HepG2 (cell line): ENCODE measurements at regions not wholly inside any gene's neighbourhood (a gene's known extent, or its start where the extent isn't known, plus 50 kb on each side); places are given as distances from the start of the nearest gene placed in this dataset.
"Not testable (repeated sequence)": the region's sequence is repeated elsewhere in the genome, so short reads cannot be mapped to it uniquely, and the experiment has no call there.

Source experiments
- ATAC-seq: fragments of 200-7000 bp; cut with Tn5 transposase; 3 replicates; pipeline ENCODE4 v1.9.1; 2020; ENCODE audit warnings: mild to moderate bottlenecking, moderate library complexity
- BruUV-seq: library from RNA; stranded (reverse); fragments of 400-500 nt; replicated peaks from 2 replicates; lab custom pipeline; 2021; lab: Mats Ljungman, UMichigan
- CTCF ChIA-PET: fragments of 300-600 bp; formaldehyde crosslinking; extraction: SDS; loops from one replicate; lab custom pipeline; 2021; ENCODE audit warnings: low total read pairs, inconsistent platforms, low intra/inter-chr PET ratio; lab: Yijun Ruan, JAX
- POLR2A ChIA-PET: fragments of 350-600 bp; sonication (Branson Sonifier 250); formaldehyde crosslinking; loops from one replicate; lab custom pipeline; 2020; ENCODE audit warnings: antibody characterized with exemption, inconsistent platforms; lab: Yijun Ruan, JAX
- DNase-seq: peaks from one replicate; pipeline ENCODE4 v3.0.0-alpha.2; 2015; ENCODE audit warnings: low spot score
- FAIRE-seq: peaks from 3 replicates; lab custom pipeline; 2011; peaks lifted over from hg19 to GRCh38; lab: Jason Lieb, UNC
- H2AFZ ChIP-seq: one replicate; pipeline ENCODE4 v1.6.1; 2011; ENCODE audit warnings: low read length, inconsistent platforms
- H3K27ac ChIP-seq: fragments of 300-600 bp; 3 replicates; pipeline ENCODE4 v1.8.0; 2011; ENCODE audit warnings: mixed run types, mild to moderate bottlenecking, mixed read lengths, low read length, inconsistent platforms; ENCODE audit not compliant: insufficient read depth; ENCODE audit errors: extremely low read length
- H3K27me3 ChIP-seq, 2 experiments: fragments of 200-600 bp in 1 of 2; 2 replicates in 1 of 2; 3 replicates in 1 of 2; pipeline versions ENCODE4 v1.6.0 to v1.8.0; 2011; ENCODE audit warnings: low read length in 2 of 2, mild to moderate bottlenecking in 2 of 2, moderate library complexity in 2 of 2, inconsistent platforms in 1 of 2; ENCODE audit not compliant: insufficient read depth in 2 of 2, control insufficient read depth in 1 of 2
- H3K36me3 ChIP-seq, 2 experiments: fragments of 200-600 bp in 1 of 2; replicated peaks in 1 of 2; 2 replicates in 1 of 2; 3 replicates in 1 of 2; pipeline versions ENCODE4 v1.5.1 to v1.8.0; 2011; ENCODE audit warnings: low read length in 2 of 2, inconsistent platforms in 1 of 2; ENCODE audit not compliant: insufficient read depth in 2 of 2, control insufficient read depth in 1 of 2
- H3K4me1 ChIP-seq: 2 replicates; pipeline ENCODE4 v1.5.1; 2012; ENCODE audit warnings: low read length, inconsistent platforms; ENCODE audit not compliant: insufficient read depth
- H3K4me2 ChIP-seq: 2 replicates; pipeline ENCODE4 v1.6.0; 2011; ENCODE audit warnings: low read depth, low read length, inconsistent platforms
- H3K4me3 ChIP-seq, 3 experiments: fragments of 200-600 bp in 1 of 3; sonication (generic), shearing (Covaris generic) in 1 of 3; replicated peaks in 1 of 3; 2 replicates each; pipeline ENCODE4 v1.5.1; 2011 to 2016; ENCODE audit warnings: low read length in 3 of 3, inconsistent platforms in 2 of 3, low read depth in 2 of 3, mild to moderate bottlenecking in 2 of 3, control low read depth in 1 of 3, mixed read lengths in 1 of 3; ENCODE audit not compliant: insufficient read depth in 1 of 3
- H3K79me2 ChIP-seq: one replicate; pipeline ENCODE4 v1.6.1; 2011; ENCODE audit warnings: low read length, inconsistent platforms; ENCODE audit not compliant: insufficient read depth
- H3K9ac ChIP-seq: 2 replicates; pipeline ENCODE4 v1.6.0; 2011; ENCODE audit warnings: mild to moderate bottlenecking, low read depth, low read length, inconsistent platforms; ENCODE audit not compliant: insufficient read depth
- H3K9me3 ChIP-seq: 2 replicates; pipeline ENCODE4 v1.5.1; 2012; ENCODE audit warnings: mild to moderate bottlenecking, low read length
- H4K20me1 ChIP-seq: 2 replicates; pipeline ENCODE4 v1.6.0; 2011; ENCODE audit warnings: inconsistent platforms, mild to moderate bottlenecking, low read length, moderate library complexity; ENCODE audit not compliant: insufficient read depth
- ATF1 ChIP-seq: IDR thresholded peaks from 2 replicates; pipeline ENCODE4 v1.6.1; 2016; ENCODE audit warnings: mild to moderate bottlenecking, control low read depth
- FOXK1 ChIP-seq: sonication (generic); formaldehyde crosslinking; IDR thresholded peaks from 2 replicates; pipeline ENCODE4 v1.4.0; 2020; ENCODE audit warnings: low read depth, missing genetic modification reagents, borderline replicate concordance
- PTBP1 ChIP-seq: fragments of 200-400 bp; formaldehyde crosslinking; IDR thresholded peaks from 2 replicates; pipeline ENCODE4 v1.6.1; 2018; ENCODE audit warnings: low read length, low read depth; ENCODE audit not compliant: poor library complexity, severe bottlenecking
- SAFB2 ChIP-seq: sonication (generic); formaldehyde crosslinking; IDR thresholded peaks from 2 replicates; pipeline ENCODE4 v1.5.1; 2020; ENCODE audit warnings: missing genetic modification reagents, low read depth, mild to moderate bottlenecking, borderline replicate concordance
- SNAPC2 ChIP-seq: sonication (generic); formaldehyde crosslinking; IDR thresholded peaks from 2 replicates; pipeline ENCODE4 v1.8.1; 2022; ENCODE audit warnings: mild to moderate bottlenecking, missing genetic modification reagents
- ZBTB38 ChIP-seq: sonication (generic); formaldehyde crosslinking; IDR thresholded peaks from 2 replicates; pipeline ENCODE4 v1.5.1; 2020; ENCODE audit warnings: mild to moderate bottlenecking, missing genetic modification reagents
- ZNF10 ChIP-seq: sonication (generic); formaldehyde crosslinking; IDR thresholded peaks from 2 replicates; pipeline ENCODE4 v1.4.0; 2020; ENCODE audit warnings: mild to moderate bottlenecking, low read depth, missing genetic modification reagents, borderline replicate concordance
- ZNF121 ChIP-seq: sonication (generic); formaldehyde crosslinking; IDR thresholded peaks from 2 replicates; pipeline ENCODE4 v1.5.0; 2020; ENCODE audit warnings: mild to moderate bottlenecking, missing genetic modification reagents
- ZNF317 ChIP-seq: sonication (generic); formaldehyde crosslinking; IDR thresholded peaks from 2 replicates; pipeline ENCODE4 v1.5.0; 2020; ENCODE audit warnings: mild to moderate bottlenecking, missing genetic modification reagents
- ZNF432 ChIP-seq: sonication (generic); formaldehyde crosslinking; IDR thresholded peaks from 2 replicates; pipeline ENCODE4 v1.5.0; 2020; ENCODE audit warnings: missing genetic modification reagents, mild to moderate bottlenecking, borderline replicate concordance
- ZNF562 ChIP-seq: sonication (generic); formaldehyde crosslinking; IDR thresholded peaks from 2 replicates; pipeline ENCODE4 v1.8.0; 2022; ENCODE audit warnings: missing genetic modification reagents, borderline replicate concordance
- ZNF652 ChIP-seq: IDR thresholded peaks from 2 replicates; pipeline ENCODE4 v1.6.1; 2016; ENCODE audit warnings: low read depth, borderline replicate concordance
- ZNF660 ChIP-seq: sonication (generic); formaldehyde crosslinking; IDR thresholded peaks from 2 replicates; pipeline ENCODE4 v1.5.1; 2020; ENCODE audit warnings: mild to moderate bottlenecking, low read depth, missing genetic modification reagents, borderline replicate concordance
- ZNF772 ChIP-seq: sonication (generic); formaldehyde crosslinking; IDR thresholded peaks from 2 replicates; pipeline ENCODE4 v1.5.0; 2020; ENCODE audit warnings: mild to moderate bottlenecking, missing genetic modification reagents
- ZSCAN31 ChIP-seq: sonication (generic); formaldehyde crosslinking; IDR thresholded peaks from 2 replicates; pipeline ENCODE4 v1.5.0; 2020; ENCODE audit warnings: low read depth, mild to moderate bottlenecking, missing genetic modification reagents
- WGBS: methylation state at CpG from one replicate; pipeline ENCODE4 v1.1.6; 2017; ENCODE audit warnings: low lambda C conversion rate; 5-methylcytosine and 5-hydroxymethylcytosine counted together
- in situ Hi-C: cut with HindIII; loops from 2 replicates; pipeline ENCODE4 v1.10.0; 2017; ENCODE audit warnings: low pct_unique_long_range_greater_than_20kb; ENCODE audit not compliant: extremely low pct_ligation_motif_present
- intact Hi-C: fragments of 100-400 bp; cut with micrococcal nuclease; formaldehyde crosslinking; loops from one replicate; pipeline ENCODE4 v1.10.0; 2022; ENCODE audit not compliant: unreplicated experiment
- TF ChIP-seq, protein P1 (sequence below): IDR thresholded peaks from 2 replicates; pipeline ENCODE4 v1.6.1; 2012; ENCODE audit warnings: inconsistent platforms
- TF ChIP-seq, protein P2 (sequence below): sonication (generic); formaldehyde crosslinking; IDR thresholded peaks from 2 replicates; pipeline ENCODE4 v1.5.0; 2020; ENCODE audit warnings: mild to moderate bottlenecking, missing genetic modification reagents, borderline replicate concordance

DNA sequence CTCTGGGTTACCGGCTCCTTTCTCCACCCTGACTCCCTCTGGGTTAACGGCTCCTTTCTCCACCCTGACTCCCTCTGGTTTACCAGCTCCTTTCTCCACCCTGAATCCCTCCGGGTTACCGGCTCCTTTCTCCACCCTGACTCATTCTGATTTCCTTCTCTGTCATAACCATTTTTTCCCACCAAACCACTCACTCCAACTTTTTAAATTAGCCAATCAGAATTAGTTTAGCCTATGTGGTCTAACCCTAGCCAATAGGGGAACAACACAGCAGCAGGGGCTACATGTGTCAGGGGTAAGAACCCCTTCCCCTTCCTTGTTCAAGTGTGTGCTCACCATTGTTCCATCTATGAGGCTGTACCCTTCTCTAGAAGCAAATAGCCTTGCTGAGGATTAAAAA, 98.4 kb upstream of the RBM19 start:
- Histone ChIP-seq H3K4me2 (no peak overlapping the region), H2AFZ (no peak overlapping the region), H3K36me3 (no peaks in the 10 kb centered on the region), H3K4me3 (no peak overlapping the region), H3K79me2 (no peaks in the 10 kb centered on the region), H3K9me3 (no peaks in the 10 kb centered on the region), H3K27me3 (peaks cover 0 to 3% of the 10 kb centered on the region in 2 experiments; a peak in 1 of 5 replicates), H4K20me1 (no peaks in the 10 kb centered on the region), H3K27ac (no peak overlapping the region), H3K4me1 (no peaks in the 10 kb centered on the region), H3K9ac (no peak overlapping the region)
- intact Hi-C loops (no loop called here), in situ Hi-C loops (no loop called here)
- ChIA-PET CTCF (no interaction called here), POLR2A (no interaction called here)
- no peak for TF ChIP-seq FOXK1 (CRISPR knock-in tag)
- no peak for TF ChIP-seq SAFB2
- no peak for TF ChIP-seq ZBTB38
- TF ChIP-seq, protein P1, sequence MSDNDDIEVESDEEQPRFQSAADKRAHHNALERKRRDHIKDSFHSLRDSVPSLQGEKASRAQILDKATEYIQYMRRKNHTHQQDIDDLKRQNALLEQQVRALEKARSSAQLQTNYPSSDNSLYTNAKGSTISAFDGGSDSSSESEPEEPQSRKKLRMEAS = no peak
- no peak for TF ChIP-seq ZNF432
- TF ChIP-seq, protein P2, sequence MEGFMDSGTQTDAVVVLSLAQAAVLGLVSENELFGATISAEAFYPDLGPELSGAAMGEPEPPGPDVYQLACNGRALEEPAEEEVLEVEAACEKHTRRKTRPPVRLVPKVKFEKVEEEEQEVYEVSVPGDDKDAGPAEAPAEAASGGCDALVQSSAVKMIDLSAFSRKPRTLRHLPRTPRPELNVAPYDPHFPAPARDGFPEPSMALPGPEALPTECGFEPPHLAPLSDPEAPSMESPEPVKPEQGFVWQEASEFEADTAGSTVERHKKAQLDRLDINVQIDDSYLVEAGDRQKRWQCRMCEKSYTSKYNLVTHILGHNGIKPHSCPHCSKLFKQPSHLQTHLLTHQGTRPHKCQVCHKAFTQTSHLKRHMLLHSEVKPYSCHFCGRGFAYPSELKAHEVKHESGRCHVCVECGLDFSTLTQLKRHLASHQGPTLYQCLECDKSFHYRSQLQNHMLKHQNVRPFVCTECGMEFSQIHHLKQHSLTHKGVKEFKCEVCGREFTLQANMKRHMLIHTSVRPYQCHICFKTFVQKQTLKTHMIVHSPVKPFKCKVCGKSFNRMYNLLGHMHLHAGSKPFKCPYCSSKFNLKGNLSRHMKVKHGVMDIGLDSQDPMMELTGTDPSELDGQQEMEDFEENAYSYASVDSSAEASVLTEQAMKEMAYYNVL (CRISPR knock-in tag) = no peak
- no peak for TF ChIP-seq ZSCAN31
- no peak for TF ChIP-seq PTBP1
- no peak for TF ChIP-seq ZNF660 (CRISPR knock-in tag)
- TF ChIP-seq ATF1 (CRISPR knock-in tag) = no peak
- no peak for TF ChIP-seq SNAPC2 (CRISPR knock-in tag)
- no peak for TF ChIP-seq ZNF10 (CRISPR knock-in tag)
- no peak for TF ChIP-seq ZNF317 (CRISPR knock-in tag)
- TF ChIP-seq ZNF652 (CRISPR knock-in tag) = no peak
- no peak for TF ChIP-seq ZNF121 (CRISPR knock-in tag)
- no peak for TF ChIP-seq ZNF562 (CRISPR knock-in tag)
- TF ChIP-seq ZNF772 = no peak
- FAIRE-seq (no peak), ATAC-seq (no peak), DNase-seq (no peak)
- 34% methylated on average over 4 of the region's 4 CpGs for WGBS
- BruUV-seq = no TSS peak

DNA sequence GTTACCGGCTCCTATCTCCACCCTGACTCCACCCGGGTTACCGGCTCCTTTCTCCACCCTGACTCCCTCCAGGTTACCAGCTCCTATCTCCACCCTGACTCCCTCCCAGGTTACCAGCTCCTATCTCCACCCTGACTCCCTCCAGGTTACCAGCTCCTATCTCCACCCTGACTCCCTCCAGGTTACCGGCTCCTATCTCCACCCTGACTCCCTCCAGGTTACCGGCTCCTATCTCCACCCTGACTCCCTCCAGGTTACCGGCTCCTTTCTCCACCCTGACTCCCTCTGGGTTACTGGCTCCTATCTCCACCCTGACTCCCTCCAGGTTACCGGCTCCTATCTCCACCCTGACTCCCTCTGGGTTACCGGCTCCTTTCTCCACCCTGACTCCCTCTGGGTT, 97.9 kb upstream of the RBM19 start:
- BruUV-seq, H3K27me3 ChIP-seq, CTCF ChIA-PET, H3K9ac ChIP-seq, H3K79me2 ChIP-seq, ATAC-seq, H3K4me2 ChIP-seq, H3K4me3 ChIP-seq, H3K4me1 ChIP-seq, H3K9me3 ChIP-seq, H3K27ac ChIP-seq, H2AFZ ChIP-seq, FAIRE-seq, POLR2A ChIA-PET, DNase-seq, H3K36me3 ChIP-seq, in situ Hi-C loops, intact Hi-C loops, H4K20me1 ChIP-seq: not testable (repeated sequence)
- WGBS = 66% methylated on average over 8 of the region's 8 CpGs
